Testis (tissue), 2 donors: ENCODE measurements at regions not wholly inside any gene's neighbourhood (a gene's known extent, or its start where the extent isn't known, plus 50 kb on each side); places are given as distances from the start of the nearest gene placed in this dataset.
A peak's percentile ranks its signal among the peaks of the same experiment; 100 is the strongest.

Experiments
- POLR2A ChIP-seq: fragments of 450-650 bp; IDR thresholded peaks from one replicate; pipeline ENCODE4 v1.6.1; 2017; ENCODE audit warnings: antibody characterized with exemption, mild to moderate bottlenecking, moderate library complexity
- TF ChIP-seq, protein P1 (sequence below), 3 experiments: fragments of 450-650 bp in 2 of 3; fragments of 200-600 bp in 1 of 3; sonication (generic) in 1 of 3; IDR thresholded peaks; one replicate each; pipeline ENCODE4 v1.5.1; 2016 to 2019; ENCODE audit warnings: antibody characterized with exemption in 3 of 3, mild to moderate bottlenecking in 2 of 3, moderate library complexity in 1 of 3

DNA sequence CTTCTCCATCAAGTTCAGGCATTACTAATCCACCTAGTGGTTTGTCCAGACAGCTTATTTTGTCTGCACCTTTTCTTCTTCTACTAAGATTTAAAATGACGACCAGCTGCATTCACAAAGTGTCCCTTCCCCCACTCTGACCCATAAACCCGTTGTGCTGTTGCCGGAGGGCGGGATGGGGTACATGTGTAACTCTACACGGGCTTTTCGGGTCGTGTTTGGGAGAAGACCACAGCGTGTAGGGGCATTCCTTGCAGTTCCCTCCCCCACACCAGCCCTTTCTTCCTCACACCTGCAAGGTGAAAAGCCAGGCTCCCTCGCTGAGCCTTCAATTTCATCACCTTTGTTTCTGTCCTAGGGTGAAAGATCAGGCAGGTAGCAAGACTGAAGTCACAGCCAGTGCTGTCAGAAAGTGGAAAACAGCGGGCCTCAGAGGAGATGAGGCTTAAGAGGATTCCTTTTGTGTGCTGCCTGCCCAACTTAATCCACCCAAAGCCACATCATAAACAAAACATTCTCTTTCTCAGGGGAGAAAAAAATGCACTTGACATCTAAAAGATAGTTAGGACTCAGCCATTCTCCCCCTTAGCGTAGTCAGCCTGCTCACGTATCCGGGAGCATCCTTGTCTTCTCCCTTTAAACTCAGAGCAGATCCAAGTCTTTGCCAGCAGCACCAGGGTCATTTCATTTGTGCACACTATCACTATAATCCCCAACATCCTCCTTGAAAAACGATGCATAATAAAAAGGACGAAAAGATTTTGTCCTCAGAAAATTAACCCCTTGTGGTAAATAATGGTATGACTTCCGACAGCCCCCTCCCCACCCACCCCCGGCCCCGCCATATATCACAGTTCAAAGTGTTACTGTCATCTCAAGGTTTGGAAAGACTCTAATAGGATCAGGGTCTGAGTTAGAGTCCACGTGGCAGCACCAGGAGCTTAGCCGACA lies 599.0 kb downstream of the RAB28 start:
- TF ChIP-seq, protein P1, sequence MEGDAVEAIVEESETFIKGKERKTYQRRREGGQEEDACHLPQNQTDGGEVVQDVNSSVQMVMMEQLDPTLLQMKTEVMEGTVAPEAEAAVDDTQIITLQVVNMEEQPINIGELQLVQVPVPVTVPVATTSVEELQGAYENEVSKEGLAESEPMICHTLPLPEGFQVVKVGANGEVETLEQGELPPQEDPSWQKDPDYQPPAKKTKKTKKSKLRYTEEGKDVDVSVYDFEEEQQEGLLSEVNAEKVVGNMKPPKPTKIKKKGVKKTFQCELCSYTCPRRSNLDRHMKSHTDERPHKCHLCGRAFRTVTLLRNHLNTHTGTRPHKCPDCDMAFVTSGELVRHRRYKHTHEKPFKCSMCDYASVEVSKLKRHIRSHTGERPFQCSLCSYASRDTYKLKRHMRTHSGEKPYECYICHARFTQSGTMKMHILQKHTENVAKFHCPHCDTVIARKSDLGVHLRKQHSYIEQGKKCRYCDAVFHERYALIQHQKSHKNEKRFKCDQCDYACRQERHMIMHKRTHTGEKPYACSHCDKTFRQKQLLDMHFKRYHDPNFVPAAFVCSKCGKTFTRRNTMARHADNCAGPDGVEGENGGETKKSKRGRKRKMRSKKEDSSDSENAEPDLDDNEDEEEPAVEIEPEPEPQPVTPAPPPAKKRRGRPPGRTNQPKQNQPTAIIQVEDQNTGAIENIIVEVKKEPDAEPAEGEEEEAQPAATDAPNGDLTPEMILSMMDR (IDR thresholded peaks at IDR 0.05): peak in 1 of 3 experiments; percentile 35
- no peak for TF ChIP-seq POLR2A
